ENCODE measurements at regions not wholly inside any gene's neighbourhood (a gene's known extent, or its start where the extent isn't known, plus 50 kb on each side); places are given as distances from the start of the nearest gene placed in this dataset.

DNA sequence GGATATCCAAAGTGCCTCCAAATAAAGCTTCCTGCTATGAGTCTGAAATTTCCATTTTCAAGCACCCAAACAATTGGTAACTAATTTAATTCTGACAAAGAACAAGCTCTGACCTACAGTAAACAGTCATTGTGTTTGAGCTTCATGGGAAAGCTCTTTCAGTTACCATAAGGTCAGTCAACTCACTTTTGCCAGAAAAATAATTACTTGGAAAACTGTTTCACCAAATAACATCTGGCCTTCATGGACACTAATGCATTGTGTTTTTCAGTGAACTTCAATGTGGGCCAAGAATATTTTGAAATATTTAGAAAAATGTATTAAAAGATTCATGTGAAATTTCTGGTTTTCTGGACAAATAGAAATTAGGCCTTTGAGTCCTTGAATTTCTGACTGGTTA is 369.9 kb downstream of the GALR1 start:
- intact Hi-C loops (cut with DNase I): no loop called here
- ATAC-seq: no peak
- DNase-seq: no peak

GRCh38 chr18:77622009-77622692 is 372.5 kb downstream of the GALR1 start:
- ATAC-seq (no peak), DNase-seq (no peak)
- intact Hi-C loops (cut with DNase I): no loop called here

GRCh38 chr18:77632758-77633157 is 383.1 kb downstream of the GALR1 start:
- no peak for DNase-seq
- intact Hi-C loops (cut with DNase I): no loop called here
- no peak for ATAC-seq

DNA sequence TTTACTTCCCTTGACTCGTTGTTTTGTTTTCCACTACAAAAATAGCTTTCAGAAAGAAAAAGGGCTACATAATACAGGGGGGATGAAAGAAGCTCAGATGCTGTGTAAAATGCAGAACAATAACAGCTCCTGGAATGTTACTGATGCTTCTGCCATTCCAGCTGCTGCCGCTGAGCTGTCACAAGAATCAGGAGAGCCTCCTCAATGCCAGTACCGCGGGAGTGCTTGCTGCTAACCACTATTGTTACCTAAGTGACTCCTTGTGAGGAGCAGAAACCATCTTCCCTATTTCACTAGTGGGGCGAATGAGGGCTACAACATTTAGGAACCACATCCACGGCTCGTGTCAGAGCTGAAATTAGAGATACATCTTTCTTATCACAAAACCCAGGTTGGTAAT is 384.8 kb downstream of the GALR1 start:
- no peak for ATAC-seq
- intact Hi-C loops (cut with DNase I): no loop called here

DNA sequence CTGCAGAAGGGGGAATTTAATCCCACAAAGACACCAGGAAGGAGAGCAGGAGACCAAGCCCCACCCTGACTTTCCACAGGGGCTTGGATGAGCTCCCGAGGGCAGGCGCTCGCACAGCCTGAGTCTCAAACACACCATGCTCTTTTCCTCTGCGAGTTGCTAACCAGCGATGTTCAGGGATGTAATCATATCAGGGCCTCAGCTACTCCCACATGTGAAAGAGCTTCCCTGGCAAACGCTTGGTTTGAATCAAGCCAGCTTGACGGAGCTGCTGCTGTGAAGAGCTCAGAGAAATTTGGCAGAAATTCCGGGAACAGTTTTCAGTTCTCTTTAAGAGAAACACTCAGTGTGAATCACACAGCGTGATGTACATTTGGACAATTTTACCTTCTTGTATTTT is 385.8 kb downstream of the GALR1 start:
- intact Hi-C loops (cut with DNase I): no loop called here
- peak; percentile 46 for DNase-seq
- ATAC-seq: peak; percentile 70 to 98

More for the DNA sequence above, 384.8 kb downstream of the GALR1 start:
- no peak for DNase-seq

- intact Hi-C loops (cut with DNase I): no loop called here
- ATAC-seq (peak in 1 of 2 donors; percentile 48), DNase-seq (no peak)
These were observed 386.2 kb downstream of the GALR1 start for GRCh38 chr18:77635858-77636257.

GRCh38 chr18:77645170-77645872 is 395.7 kb downstream of the GALR1 start:
- DNase-seq: no peak
- intact Hi-C loops (cut with DNase I): loop anchor here in 1 of 2 donors (5.0 kb wide), 1 partner anchor 643 kb away; no protein-coding TSS in a partner anchor
- ATAC-seq: no peak

DNA sequence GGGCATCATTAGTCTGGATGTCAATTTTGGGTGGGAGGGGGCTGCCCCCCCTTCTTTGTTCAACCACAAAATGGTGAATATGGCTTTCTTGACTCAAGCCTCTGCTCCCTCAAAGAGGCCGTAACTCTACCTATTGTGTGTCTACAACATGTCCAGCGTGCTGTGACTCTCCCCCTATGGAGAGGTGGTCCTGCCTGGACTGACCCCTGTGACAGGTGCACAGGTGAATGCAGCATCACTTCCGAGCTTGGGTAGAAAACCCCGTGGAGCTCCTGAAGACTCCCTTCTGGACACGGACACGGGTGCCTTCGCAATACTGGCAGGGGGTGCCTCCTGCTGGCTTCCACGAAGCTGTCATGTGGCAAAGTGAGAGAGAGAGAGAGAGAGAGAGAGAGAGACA is 397.8 kb downstream of the GALR1 start:
- ATAC-seq (no peak), DNase-seq (no peak)
- intact Hi-C loops (cut with DNase I): loop anchor here in 1 of 2 donors (5.0 kb wide), 1 partner anchor 645 kb away; no protein-coding TSS in a partner anchor

- no peak for DNase-seq
- intact Hi-C loops (cut with DNase I): loop anchor here in 1 of 2 donors (5.0 kb wide), 1 partner anchor 646 kb away; no protein-coding TSS in a partner anchor
- no peak for ATAC-seq
These were observed 398.8 kb downstream of the GALR1 start for GRCh38 chr18:77648411-77648810.

DNA sequence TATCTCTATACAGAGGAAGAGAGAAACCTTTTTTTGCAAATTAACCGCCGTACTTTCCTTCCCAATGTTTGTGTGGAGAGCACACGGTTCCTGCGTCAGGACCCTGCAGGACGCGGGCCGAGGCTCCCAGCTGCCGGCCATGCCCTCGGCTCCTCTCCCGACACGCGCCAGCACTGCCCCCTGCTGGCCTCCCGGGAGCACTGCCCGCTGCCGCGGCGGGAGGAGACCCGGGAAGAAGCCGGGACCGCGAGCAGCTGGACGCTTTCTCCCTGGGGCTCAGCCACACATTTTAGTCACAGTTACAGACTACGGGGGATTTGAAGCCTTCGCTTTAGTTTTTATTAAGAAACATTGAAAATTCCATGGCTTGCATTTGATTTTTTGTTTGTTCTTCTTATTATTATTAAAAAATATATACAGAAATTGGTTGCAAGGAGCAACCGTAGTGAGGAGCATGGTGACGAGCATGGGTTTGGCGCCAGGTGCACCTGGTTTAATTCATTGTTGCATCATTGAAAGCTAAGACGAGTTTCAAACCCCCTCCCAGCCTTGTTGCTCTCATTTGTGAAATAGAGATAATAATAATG is 401.2 kb downstream of the GALR1 start:
- ATAC-seq (peak; percentile 84 to 97), DNase-seq (peak; percentile 76)
- intact Hi-C loops (cut with DNase I): loop anchor here in 1 of 2 donors (5.0 to 10.0 kb wide), 2 partner anchors 436 to 849 kb away; no protein-coding TSS in a partner anchor

DNA sequence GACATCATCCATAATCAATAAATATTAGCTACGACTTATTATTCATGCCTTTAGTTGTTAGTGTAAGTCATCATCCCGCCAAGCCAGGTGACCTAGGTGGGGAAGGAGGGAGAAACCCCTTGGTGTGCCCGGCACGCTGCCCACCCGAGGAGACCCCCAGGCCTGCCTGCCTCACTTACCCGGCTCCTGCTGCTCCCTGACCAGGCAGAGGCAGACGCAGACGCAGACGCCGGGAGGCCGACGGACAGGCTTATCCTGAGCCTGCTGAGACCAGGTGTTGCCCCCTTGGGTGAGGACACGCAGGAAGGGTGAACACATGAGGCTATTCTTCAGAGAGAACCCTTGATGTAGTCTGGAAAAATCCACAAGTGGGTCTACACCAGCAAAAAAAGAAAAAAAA is 401.8 kb downstream of the GALR1 start:
- ATAC-seq: no peak
- intact Hi-C loops (cut with DNase I): loop anchor here in 1 of 2 donors (5.0 to 10.0 kb wide), 2 partner anchors 437 to 849 kb away; no protein-coding TSS in a partner anchor
- DNase-seq: no peak

DNA sequence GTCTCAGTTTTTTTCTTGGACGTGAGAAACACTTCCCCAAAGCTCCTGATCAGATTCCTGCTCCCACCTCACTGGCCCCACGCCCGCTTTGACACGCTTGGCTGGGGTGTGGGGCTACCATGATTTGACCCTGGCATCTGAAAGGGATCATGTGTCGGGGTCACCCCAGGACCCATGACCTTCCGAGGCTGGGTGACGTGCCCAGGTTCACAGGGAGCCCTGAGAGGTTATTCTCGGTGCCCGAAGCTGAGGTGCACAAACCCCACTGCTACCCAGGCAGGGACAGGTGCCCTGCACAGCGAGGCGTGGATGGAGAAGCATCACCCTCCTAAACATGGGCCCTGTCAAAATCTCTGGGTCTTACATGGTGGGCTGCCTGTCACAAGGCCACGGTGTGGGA is 404.1 kb downstream of the GALR1 start:
- DNase-seq (no peak), ATAC-seq (no peak)
- intact Hi-C loops (cut with DNase I): loop anchor here in 1 of 2 donors (5.0 to 10.0 kb wide), 2 partner anchors 439 to 851 kb away; no protein-coding TSS in a partner anchor

- no peak for ATAC-seq
- intact Hi-C loops (cut with DNase I): loop anchor here in 1 of 2 donors (5.0 to 10.0 kb wide), 2 partner anchors 440 to 852 kb away; no protein-coding TSS in a partner anchor
- no peak for DNase-seq
These were observed 404.7 kb downstream of the GALR1 start for GRCh38 chr18:77654302-77654701.

GRCh38 chr18:77657651-77658298 is 408.1 kb downstream of the GALR1 start:
- intact Hi-C loops (cut with DNase I): loop anchor here in 1 of 2 donors (10.0 kb wide), 1 partner anchor 443 kb away; no protein-coding TSS in a partner anchor
- no peak for DNase-seq
- no peak for ATAC-seq

GRCh38 chr18:77658299-77658662 is 408.6 kb downstream of the GALR1 start:
- ATAC-seq (no peak), DNase-seq (no peak)
- intact Hi-C loops (cut with DNase I): loop anchor here in 1 of 2 donors (10.0 kb wide), 1 partner anchor 443 kb away; no protein-coding TSS in a partner anchor

GRCh38 chr18:77658751-77659448 is 409.3 kb downstream of the GALR1 start:
- intact Hi-C loops (cut with DNase I): loop anchor here in 1 of 2 donors (10.0 kb wide), 1 partner anchor 444 kb away; no protein-coding TSS in a partner anchor
- DNase-seq: no peak
- peak in 1 of 2 donors; percentile 46 for ATAC-seq

GRCh38 chr18:77666613-77667012 is 417.0 kb downstream of the GALR1 start:
- intact Hi-C loops (cut with DNase I): no loop called here
- DNase-seq (no peak), ATAC-seq (no peak)

- DNase-seq (no peak), ATAC-seq (no peak)
- intact Hi-C loops (cut with DNase I): no loop called here
These were observed 418.6 kb downstream of the GALR1 start for GRCh38 chr18:77668219-77668618.

DNA sequence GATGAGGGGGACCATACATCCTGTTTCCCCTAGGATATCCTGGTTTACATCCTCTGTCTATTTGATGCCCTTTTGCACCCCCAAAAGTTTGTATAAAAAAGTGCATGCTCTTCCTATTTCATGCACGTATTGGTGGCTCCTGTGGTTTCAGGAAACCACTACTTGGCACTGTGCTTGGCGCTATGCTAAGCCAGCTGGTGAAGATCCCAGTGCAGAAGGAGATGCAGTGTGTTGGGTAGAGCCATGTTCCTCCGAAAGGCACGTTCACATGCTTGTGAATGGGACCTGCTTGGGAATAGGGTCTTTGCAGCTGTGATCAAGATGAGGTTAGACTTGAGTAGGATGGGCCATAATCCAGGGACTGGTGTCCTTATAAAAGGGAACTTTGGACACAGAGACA is 419.7 kb downstream of the GALR1 start:
- DNase-seq: no peak
- intact Hi-C loops (cut with DNase I): no loop called here
- ATAC-seq: no peak
